ENCODE measurements at regions not wholly inside any gene's neighbourhood (a gene's known extent, or its start where the extent isn't known, plus 50 kb on each side); places are given as distances from the start of the nearest gene placed in this dataset.

DNA sequence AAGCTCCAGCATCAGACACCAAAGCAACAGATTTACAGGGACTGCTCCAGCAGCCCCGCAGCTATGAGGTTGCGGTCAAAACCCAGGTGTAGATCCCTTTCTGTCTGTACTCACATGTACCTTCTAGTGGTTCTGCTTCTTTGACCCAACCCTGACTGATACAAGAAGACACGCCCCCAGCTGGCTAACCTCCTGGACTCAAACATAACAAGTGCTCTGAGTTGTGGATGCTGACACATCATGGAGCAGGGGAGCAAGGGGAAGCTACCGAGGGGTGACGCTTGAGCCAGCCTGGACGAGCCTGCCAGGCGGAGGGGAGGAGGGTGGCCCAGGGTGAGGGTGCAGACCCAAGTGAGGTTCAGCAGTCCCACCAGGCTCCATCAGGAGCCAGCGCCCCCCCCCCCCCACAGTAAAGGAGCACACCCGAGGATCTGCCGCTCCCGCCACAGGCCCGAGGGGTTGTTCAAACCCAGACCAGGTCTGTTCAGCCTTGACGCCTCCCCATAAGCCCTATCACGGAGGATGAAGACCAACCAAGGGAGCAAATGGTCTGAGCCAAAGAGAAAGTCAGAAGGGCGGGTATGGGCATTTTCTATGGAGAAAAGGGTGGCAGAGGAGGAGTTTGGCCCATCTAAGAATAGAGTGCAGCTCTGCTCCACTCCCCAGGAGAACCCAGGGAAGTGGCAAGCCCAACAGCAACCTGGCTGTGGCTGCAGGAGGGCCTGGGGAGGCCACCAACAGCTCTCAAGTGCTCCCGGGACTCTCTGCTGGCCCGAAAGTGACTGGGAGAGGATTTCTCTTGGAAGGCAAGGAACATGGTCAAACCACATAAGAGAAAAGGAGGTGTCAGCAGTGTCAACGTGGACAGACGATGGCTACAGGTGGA, 229.4 kb downstream of the BCL11B start:
- no peak for DNase-seq

DNA sequence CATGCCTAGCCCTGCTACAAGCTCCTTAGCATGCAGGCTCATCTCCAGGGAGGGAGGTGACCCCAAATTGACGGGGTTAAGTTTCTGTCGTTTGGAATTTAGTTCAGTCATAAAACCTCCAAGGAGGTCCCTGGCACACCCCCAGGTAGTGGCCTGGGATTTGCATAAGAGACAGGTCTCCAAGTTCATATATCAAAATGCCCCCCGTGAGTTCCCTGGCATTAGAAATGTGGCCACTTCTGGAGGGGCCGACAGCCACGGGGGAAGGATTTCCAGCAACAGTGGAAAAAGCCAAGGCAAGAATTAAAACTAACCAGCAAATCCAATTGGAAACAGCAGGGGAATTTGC, 228.8 kb downstream of the BCL11B start:
- no peak for DNase-seq

DNA sequence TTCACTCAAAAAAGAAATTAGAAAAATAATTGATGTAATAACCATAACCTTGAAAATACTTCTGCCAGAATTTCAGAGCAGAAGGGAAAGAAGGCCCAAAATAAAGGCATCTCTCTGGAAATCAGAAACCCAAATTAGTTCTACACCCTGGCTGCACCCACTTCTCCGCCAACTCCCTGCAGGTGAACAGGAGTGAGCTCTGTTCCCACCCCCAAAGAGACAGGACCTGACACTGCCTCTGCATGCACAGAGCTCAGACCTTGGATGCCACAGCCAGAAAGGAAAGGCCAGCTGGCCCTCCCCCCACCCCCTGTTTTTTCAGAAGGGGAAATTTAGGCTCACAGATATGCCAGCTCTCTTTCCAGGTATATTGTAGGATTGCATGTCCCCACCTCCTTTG, 228.2 kb downstream of the BCL11B start:
- no peak for DNase-seq

DNA sequence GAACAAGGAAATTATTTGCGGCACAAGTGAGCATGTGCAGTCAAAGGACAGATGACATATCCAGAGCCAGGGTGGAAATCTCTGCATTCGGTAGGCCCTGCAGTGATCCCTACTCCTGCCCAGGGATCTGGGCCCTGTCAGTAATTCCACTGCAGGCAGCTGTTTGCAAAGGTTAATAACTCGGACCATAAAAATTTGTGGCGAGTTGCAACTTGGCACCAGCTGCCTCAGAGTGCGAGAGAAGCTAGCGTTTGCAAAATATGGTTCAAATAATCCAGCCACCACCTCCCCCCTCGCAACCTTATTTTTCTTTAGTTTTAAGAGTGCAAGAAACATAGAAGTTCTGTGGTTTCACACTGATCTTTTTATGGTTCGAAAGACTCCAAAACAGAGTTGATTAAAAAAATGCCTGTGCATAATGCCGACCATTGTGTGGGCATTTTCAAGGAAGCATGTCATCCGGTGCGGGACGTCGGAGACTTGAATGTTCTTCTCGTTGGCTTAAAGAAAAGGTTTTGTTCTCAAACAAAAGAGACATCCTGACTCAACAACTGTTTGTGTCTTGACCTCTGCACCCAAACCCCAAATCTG, 224.5 kb downstream of the BCL11B start:
- no peak for DNase-seq

DNA sequence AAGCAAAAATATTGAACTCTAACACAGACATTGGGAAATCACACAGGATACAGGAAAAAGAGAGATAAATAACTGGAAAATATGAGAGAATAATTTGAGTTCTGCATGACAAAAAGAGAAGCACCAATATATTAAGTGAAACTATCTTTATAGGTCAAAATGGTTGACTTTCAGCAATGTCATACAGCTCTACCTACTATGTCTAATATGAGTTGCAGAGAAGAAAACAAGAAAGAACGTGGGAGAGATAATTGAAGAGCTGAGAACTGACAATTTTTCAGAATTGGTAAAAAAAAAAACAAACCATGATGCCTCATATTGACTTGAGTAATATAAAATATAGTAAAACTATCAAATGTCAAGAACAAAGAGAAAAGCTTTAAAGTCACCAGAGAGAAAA, 221.7 kb downstream of the BCL11B start:
- DNase-seq, result no peak

- DNase-seq, result no peak
These were observed 219.5 kb downstream of the BCL11B start for GRCh38 chr14:99052467-99052866.

GRCh38 chr14:99055019-99055418, 217.0 kb downstream of the BCL11B start:
- no peak for DNase-seq

GRCh38 chr14:99055816-99056215, 216.2 kb downstream of the BCL11B start:
- no peak for DNase-seq

DNA sequence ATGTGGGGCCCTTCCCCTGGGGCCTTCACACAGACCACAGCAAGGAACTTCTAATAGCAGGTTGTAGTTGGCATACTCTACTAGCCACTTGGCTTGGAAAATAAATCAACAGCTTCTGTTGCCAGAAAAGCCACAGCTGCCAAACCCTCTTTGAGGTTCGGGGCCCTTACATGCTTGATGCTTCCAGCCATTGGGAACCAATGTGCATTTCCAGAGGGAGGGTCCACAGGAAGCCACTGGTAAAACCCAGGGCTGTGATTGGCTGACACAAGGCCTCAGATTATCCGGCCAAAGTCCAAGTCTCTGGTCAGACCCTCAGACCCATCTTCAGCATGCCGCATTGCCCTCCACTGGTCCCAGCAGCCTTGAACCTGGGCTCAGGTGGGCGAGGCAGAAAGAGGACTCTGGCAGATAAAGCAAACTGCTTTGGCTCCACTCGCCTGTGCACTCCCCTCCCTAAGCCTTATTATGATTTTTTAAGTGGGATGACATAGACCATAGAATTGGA, 214.4 kb downstream of the BCL11B start:
- DNase-seq, result no peak

DNA sequence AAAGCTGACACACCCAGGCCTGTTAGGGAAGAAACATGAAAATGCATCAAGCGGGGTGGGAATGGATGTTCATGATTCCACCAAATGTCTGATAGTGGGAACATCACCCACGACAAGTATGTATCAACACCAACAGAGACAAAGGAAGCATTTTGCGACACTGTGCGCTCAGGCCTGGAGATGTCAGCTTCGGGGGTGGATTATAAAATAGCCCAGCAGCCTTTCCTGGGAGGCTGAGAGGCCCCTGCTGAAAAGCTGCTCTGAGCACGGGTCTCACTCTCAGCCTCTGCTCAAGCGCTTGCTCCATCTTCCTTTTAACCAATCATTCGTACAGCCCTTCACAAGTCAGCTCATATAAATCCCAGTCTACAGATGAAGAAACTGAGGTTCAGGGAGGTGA, 213.5 kb downstream of the BCL11B start:
- no peak for DNase-seq

DNA sequence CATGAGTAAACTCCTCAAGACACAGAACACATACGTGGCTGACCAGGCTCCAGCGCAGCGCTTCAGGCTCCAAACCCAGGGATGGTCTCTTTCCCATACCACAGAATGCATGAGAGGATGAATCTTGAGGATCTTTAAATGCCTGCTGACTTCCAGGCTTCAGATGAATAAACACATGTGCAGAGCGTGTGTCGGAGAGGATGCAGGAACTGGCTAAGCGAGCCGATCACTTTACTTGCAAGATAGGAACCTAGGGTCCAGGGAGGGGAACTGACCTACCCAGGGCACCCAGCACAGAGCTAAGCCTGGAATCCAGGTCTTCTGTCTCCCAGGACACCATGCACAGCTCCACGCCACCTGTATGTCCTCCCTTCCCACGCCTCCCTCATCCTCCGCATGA, 209.8 kb downstream of the BCL11B start:
- no peak for DNase-seq

- DNase-seq, result no peak
These were observed 209.1 kb downstream of the BCL11B start for GRCh38 chr14:99062772-99063418.

DNA sequence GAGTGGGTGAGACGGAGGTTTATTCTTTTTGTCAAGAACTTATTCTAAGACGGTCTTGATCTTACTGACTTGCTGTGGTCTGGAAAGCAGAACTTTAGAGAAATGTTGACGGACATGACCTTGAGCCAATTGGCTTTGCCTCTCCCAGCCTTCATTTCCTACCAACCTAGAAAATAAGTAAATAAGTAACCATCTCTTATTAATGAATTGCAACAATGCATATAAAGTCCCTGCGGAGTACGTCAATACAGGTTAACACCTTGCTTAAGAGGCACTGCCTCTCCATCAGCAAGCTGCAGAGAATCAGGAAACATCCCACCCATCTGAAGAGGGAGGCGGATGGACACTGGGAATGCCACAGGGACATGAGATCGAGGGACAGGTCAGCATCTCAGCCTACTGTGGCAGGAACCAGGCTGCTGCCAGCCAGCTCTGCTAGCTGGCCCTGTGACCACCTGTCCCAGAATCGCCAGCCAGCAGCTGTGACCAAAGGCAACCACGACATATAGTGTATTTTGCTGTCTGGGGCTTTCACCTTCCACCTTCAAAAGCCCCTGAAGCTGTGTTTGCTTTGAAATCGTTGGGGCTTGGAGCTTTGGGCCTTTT, 208.3 kb downstream of the BCL11B start:
- DNase-seq, result no peak

DNA sequence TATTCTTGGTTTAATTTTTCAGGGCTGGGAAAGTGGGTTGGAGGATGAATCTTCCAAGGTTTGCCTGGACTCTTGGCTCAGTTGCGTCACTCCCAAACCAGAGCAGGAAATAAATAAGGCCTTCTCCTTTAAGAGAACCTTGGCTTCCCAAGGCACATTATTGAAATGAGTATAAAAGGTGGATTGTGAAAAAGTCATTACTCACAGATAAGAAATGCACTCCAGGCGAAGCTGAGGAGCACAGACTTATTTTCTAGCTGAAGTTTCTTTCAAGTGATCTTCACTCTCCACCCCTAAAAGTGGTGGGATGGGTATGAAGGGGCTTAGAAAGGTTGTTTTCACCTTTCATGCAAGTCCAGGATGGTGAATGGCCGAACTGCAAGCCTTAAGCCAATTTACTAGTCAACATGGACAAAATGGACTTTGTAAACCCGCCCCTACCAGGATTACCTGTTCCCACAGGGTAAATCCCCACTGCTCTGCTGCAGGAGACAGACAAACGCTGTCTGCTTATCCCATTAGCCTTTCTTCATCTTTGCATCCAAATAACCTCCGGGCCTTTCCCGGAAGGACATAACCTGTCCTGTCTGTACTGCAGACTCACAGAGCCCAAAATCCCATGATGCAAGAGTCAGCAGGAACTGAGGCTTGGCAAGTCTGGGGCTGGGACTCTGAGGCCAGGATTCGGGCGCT, 207.6 kb downstream of the BCL11B start:
- no peak for DNase-seq

DNA sequence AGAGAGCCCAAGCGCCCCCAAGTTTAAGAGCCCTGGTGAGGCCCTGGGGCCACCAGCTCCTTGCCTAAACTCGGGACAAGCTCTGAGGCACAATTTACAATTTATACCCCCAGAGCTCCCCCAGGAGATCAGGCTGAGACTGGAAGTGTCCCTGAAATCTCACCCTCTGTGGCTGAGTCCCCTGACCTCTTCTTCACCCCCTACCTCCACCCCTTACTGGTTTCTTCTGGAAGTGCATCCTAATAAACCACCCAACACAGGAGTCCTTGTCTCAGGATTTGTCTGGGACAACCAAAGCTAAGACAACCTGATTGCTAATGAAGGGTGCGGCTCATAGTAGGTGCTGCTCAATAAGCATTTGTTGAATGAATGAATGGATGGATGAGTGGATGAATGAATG, 206.4 kb downstream of the BCL11B start:
- DNase-seq, result no peak

DNA sequence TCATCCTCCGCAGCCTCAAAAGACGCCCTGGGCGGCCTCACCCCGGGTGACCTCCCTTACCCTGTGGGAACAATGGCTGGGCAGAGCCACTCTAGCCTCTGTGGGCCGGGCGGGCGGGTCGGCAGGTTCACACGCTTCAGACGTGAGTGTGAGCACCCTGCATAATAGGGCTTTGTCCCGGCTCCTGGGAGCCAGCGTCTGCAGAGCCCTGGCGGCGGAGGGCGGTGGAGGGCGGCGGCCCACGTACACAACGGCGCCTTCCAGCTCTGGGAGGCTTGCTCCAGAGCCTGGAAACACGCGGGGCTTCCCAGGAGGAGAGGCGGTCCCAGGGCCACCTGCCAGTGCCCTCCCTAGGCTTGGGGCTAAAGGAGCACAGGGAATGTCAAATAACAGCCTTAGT, 205.6 kb downstream of the BCL11B start:
- DNase-seq, result no peak

DNA sequence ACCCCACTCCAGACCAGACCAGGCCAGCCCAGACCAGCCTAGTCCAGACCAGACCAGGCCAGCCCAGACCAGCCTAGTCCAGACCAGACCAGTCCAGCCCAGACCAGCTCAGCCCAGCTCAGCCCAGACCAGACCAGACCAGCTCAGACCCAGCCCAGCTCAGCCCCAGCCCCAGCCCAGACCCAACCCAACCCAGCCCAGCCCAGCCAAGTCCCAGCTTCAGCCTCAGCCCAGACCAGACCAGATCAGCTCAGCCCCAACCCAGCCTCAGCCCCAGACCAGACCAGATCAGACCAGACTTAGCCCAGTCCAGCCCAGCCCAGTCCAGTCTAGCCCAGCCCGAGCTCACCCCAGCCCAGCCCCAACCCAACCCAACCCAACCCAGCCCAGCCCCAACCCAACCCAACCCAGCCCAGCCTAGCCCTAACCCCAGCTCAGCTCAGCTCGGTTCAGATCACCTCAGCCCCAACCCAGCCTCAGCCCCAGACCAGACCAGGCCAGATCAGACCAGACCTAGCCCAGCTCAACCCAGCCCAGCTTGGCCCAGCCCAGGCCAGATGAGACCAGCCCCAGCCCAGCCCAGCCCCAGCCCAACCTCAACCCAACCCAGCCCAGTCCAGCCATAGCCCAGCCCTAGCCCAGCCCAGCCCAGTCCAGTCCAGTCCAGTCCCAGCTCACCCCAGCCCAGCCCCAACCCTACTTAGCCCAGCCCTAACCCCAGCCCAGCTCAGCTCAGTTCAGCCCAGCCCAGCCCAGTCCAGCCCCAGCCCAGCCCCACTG, 204.7 kb downstream of the BCL11B start:
- no peak for DNase-seq

DNA sequence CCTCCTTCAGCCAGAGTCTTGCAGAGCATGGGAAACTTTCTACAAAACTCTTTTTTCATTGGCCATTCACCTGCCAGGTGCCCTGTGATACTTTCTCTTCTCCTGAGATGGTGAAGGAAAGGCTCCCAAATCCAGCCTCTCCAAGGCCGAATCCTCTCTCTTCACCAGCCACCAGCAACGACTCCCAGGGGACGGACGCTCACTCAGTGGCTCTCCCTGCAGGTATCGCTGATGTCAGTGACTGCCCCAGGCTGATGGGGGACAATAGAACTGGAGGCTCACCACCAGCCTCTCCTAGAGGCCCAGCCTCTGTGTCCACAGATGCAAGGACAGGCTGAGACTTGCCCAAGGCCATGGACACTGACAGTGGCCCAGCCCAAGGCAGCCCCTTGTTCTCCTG, 204.1 kb downstream of the BCL11B start:
- no peak for DNase-seq

DNA sequence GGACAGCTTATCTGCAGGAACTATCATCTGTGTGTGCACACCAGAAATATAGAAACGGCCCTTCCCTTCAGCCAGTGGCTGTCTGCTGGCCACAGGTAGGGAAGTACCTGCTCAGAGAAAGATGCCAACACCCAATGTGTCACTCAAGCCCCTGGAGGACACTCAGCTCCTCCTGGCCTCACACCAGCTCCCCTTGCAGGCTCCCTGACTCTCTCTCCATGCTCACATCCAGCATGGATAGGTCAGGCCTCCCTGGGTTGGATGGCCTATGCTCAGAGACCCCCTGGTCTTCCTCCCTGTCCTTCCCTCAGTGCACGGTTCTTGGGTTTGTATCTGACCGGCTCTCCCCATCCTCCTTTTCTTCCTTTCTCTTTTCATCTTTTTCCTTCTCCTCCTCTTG, 202.1 kb downstream of the BCL11B start:
- no peak for DNase-seq

DNA sequence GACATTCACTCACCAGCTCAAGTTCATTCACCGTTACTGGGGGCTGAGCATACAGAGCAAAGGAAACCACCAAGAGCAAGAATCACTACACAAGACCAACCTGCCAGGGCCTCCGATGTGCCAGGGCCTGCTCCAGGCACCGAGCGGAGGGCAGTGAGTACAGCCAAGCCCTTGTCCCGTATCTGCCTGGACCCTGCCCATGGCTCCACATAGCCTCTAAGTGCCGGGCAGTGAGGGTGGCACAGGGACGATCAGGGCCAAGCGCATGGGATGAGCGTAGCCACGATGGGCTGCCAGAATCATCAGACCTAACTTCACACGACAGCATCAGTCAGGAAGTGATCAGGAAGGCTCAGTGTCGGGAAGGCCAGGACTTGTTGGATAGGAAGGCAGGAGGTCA, 199.6 kb downstream of the BCL11B start:
- no peak for DNase-seq

DNA sequence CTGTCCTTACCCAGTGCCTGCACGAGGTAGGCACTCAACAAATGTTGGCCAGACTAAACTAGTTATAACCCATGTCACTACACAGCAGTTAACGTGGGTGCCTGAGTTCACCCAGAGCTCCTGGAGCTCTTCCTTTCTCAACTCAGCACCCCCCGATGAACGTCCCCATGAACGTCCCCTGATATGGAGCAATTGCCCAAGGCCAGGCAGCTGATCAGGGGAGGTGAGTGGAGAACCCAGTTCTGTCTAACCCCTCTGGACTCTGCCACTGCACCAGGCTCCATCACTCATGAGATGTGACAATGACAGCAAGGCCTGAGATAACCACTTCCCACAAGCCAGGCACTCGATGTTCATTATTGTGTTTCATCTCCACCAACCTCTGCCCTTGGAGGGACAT, 199.0 kb downstream of the BCL11B start:
- no peak for DNase-seq

DNA sequence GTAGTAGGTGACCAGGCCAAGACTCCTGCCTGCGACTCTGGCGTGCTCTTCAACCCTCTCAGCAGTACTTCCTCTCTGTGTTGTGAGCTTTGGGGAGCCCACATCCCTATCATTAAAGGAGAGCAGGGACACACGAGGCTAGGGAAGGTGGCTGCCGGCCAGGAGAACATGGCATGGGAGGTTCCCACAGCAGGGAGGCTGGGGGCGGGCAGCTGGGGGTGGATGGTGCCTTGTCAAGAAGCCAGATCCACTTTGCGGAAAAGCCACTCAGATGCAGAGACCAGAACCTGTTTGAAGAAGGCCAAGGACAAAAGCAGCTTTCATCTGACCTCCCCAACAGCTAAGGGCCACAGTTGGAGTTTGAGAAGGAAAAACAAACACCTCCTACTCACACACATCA, 198.6 kb downstream of the BCL11B start:
- DNase-seq, result no peak

Data from GF-D8 (cell line).